Pancreas (tissue), 10 donors: ENCODE measurements at regions not wholly inside any gene's neighbourhood (a gene's known extent, or its start where the extent isn't known, plus 50 kb on each side); places are given as distances from the start of the nearest gene placed in this dataset.
A peak's percentile ranks its signal among the peaks of the same experiment; 100 is the strongest.

Source experiments
- ATAC-seq, 4 donors: fragments of 200-7000 bp; cut with Tn5 transposase; one replicate each; pipeline versions ENCODE4 v1.8.0 to v1.9.1; 2020; ENCODE audit warnings: mild to moderate bottlenecking in 4 of 4, moderate library complexity in 4 of 4
- DNase-seq, 6 donors: peaks; one replicate each; pipeline ENCODE4 v3.0.0-alpha.2; 2020
- FAIRE-seq: peaks from 2 replicates; lab custom pipeline; 2012; peaks lifted over from hg19 to GRCh38; lab: Jason Lieb, UNC
- H3K27ac ChIP-seq, 4 donors: fragments of 200-600 bp; sonication (generic); 1 replicate in 3 of 4; 2 replicates in 1 of 4; pipeline versions ENCODE4 v1.5.0 to v1.8.0; 2020
- H3K27me3 ChIP-seq, 4 donors: fragments of 200-600 bp; one replicate each; pipeline ENCODE4 v1.8.0; 2021
- H3K36me3 ChIP-seq, 3 donors: fragments of 200-600 bp; sonication (generic) in 1 of 3; one replicate each; pipeline versions ENCODE4 v1.5.0 to v1.8.0; 2020 to 2021
- H3K4me1 ChIP-seq, 3 donors: fragments of 200-600 bp; one replicate each; pipeline ENCODE4 v1.8.0; 2021
- H3K4me3 ChIP-seq, 4 donors: fragments of 200-600 bp; sonication (generic) in 2 of 4; one replicate each; pipeline versions ENCODE4 v1.5.0 to v1.8.0; 2020 to 2021
- H3K9me3 ChIP-seq, 4 donors: fragments of 200-600 bp; one replicate each; pipeline ENCODE4 v1.8.0; 2021
- WGBS, 2 donors: extraction: QIAGEN DNeasy Blood & Tissue Kit; methylation state at CpG; one replicate each; pipeline ENCODE4 v1.1.7; 2013; 5-methylcytosine and 5-hydroxymethylcytosine counted together
- intact Hi-C, 3 donors: fragments of 100-400 bp; cut with DNase I; formaldehyde crosslinking; loops; one replicate each; pipeline versions ENCODE4 v1.11.1 to v1.14.2; 2022
- TF ChIP-seq, protein P1 (sequence below), 4 donors: fragments of 200-600 bp; sonication (generic) in 3 of 4; IDR thresholded peaks; one replicate each; pipeline versions ENCODE4 v1.5.0 to v1.8.0; 2021; ENCODE audit warnings: antibody characterized with exemption in 4 of 4
- donor health status: healthy with polysubstance abuse.
- donor health status: DM: no; HTN: no; CAD: no; lungs with moderate emphysema.
- donor health status: DM: no; HTN: no; CAD: no.
- donor health status: control.
- donor health status: control.
- donor health status: Bipolar disorder and iron deficiency.
- donor health status: DM: yes; HTN: yes; CAD: no.
- donor health status: DM: no; HTN: no; CAD: no.
- donor health status: DM: no; HTN: no; CAD: no.
- donor health status: DM: yes; HTN: yes; CAD: no.

DNA sequence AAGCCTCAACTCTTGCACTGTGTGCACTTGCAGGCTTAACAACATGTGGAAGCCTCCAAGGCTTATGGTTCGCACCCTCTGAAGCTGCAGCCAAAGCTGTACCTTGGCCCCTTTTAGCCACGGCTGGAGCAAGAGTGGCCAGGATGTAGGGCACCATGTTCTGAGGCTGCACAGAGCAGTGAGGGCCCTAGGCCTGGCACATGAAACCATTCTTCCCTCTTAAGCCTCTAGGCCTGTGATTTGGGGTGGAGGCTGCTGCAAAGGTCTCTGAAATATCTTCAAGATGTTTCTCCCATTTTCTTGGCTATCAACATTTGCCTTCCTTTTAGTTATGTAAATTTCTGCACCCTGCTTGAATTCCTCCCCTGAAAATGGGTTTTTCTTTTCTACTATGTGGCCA is 161.9 kb upstream of the SPATS2L start:
- DNase-seq (no peak), FAIRE-seq (no peak), ATAC-seq (no peak)
- peaks cover 0 to 5% (median 1%) of the 10 kb centered on the region in 3 donors for H3K4me1 ChIP-seq
- H3K36me3 ChIP-seq: no peaks in the 10 kb centered on the region
- intact Hi-C loops: no loop called here
- H3K9me3 ChIP-seq: no peaks in the 10 kb centered on the region
- WGBS, 2 donors: 95 to 98% methylated on average over 2 of the region's 2 CpGs
- TF ChIP-seq, protein P1, sequence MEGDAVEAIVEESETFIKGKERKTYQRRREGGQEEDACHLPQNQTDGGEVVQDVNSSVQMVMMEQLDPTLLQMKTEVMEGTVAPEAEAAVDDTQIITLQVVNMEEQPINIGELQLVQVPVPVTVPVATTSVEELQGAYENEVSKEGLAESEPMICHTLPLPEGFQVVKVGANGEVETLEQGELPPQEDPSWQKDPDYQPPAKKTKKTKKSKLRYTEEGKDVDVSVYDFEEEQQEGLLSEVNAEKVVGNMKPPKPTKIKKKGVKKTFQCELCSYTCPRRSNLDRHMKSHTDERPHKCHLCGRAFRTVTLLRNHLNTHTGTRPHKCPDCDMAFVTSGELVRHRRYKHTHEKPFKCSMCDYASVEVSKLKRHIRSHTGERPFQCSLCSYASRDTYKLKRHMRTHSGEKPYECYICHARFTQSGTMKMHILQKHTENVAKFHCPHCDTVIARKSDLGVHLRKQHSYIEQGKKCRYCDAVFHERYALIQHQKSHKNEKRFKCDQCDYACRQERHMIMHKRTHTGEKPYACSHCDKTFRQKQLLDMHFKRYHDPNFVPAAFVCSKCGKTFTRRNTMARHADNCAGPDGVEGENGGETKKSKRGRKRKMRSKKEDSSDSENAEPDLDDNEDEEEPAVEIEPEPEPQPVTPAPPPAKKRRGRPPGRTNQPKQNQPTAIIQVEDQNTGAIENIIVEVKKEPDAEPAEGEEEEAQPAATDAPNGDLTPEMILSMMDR (IDR thresholded peaks at IDR 0.05): no peak
- no peaks in the 10 kb centered on the region for H3K27me3 ChIP-seq
- no peak overlapping the region for H3K27ac ChIP-seq
- no peak overlapping the region for H3K4me3 ChIP-seq

DNA sequence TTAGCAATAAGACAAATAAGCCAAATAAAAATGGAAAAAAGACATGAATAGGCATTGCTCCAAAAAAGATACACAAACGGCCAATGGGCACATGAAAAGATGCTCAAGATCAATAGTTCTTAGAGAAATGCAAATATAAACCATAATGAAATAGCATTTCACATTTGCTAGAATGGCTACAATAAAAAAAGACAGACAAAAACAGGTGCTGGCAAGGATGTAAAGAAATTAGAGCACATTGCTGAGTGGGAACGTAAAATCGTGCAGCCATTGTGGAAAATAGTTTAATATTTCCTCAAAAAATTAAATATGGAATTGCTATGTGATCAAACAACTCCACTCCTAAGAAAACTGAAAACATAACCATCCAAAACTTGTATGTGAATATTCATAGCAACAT is 160.0 kb upstream of the SPATS2L start:
- H3K4me3 ChIP-seq: no peak overlapping the region
- ATAC-seq (no peak), DNase-seq (no peak), FAIRE-seq (no peak)
- 71 to 82% methylated on average over 3 of the region's 3 CpGs for WGBS, 2 donors
- H3K9me3 ChIP-seq: no peaks in the 10 kb centered on the region
- TF ChIP-seq, protein P1 (IDR thresholded peaks at IDR 0.05): no peak
- intact Hi-C loops: no loop called here
- H3K27me3 ChIP-seq: no peaks in the 10 kb centered on the region
- H3K27ac ChIP-seq: no peak overlapping the region
- no peaks in the 10 kb centered on the region for H3K36me3 ChIP-seq
- no peaks in the 10 kb centered on the region for H3K4me1 ChIP-seq

DNA sequence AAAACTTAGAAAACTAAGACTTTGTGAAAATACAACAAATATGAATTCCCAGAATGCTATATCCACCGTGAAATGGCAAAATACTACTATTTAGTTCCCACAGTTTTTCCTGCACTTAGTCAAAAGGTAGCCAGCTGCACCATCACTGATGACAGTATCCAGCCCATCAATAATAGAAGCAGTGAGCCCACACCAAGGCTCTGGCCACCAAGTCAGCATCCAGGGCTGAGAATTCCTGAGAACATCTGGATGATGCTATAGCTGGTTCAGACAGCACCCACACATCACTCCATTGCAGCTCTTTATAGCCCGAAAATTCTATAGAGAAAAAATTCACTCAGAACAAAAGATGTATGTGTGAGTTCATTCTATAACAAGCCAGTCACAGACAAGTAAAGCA is 159.1 kb upstream of the SPATS2L start:
- no peak overlapping the region for H3K27ac ChIP-seq
- H3K36me3 ChIP-seq: no peaks in the 10 kb centered on the region
- no peaks in the 10 kb centered on the region for H3K9me3 ChIP-seq
- intact Hi-C loops: no loop called here
- TF ChIP-seq, protein P1 (IDR thresholded peaks at IDR 0.05): no peak
- no peak overlapping the region for H3K4me3 ChIP-seq
- H3K4me1 ChIP-seq: no peaks in the 10 kb centered on the region
- FAIRE-seq: no peak
- DNase-seq: no peak
- 87 to 93% methylated on average over 2 of the region's 2 CpGs for WGBS, 2 donors
- no peak for ATAC-seq
- H3K27me3 ChIP-seq: no peaks in the 10 kb centered on the region

DNA sequence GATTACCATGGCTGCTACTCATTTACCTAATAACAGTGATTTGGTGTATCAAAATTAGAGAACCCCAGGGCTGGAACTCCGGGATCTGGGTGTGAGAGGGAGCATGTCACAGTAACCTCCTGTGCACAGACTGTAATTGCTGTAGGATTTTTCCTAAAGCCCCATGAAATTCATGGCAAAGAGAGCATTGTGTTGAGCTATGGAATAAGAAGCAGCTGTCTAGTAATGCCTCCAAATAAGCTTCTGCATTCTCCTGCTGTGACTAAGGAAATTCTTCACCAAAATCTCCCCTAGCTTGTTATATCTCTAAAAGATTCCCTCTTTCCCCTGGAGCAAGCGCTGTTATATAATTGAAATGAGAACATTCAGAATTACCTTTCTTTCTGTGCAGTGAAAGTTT is 158.1 kb upstream of the SPATS2L start:
- H3K27ac ChIP-seq: no peak overlapping the region
- no peak for ATAC-seq
- 91 to 93% methylated on average over 2 of the region's 2 CpGs for WGBS, 2 donors
- intact Hi-C loops: no loop called here
- H3K4me3 ChIP-seq: no peak overlapping the region
- H3K9me3 ChIP-seq: no peaks in the 10 kb centered on the region
- no peaks in the 10 kb centered on the region for H3K36me3 ChIP-seq
- no peak for FAIRE-seq
- no peaks in the 10 kb centered on the region for H3K4me1 ChIP-seq
- H3K27me3 ChIP-seq: no peaks in the 10 kb centered on the region
- DNase-seq: no peak
- TF ChIP-seq, protein P1 (IDR thresholded peaks at IDR 0.05): no peak

DNA sequence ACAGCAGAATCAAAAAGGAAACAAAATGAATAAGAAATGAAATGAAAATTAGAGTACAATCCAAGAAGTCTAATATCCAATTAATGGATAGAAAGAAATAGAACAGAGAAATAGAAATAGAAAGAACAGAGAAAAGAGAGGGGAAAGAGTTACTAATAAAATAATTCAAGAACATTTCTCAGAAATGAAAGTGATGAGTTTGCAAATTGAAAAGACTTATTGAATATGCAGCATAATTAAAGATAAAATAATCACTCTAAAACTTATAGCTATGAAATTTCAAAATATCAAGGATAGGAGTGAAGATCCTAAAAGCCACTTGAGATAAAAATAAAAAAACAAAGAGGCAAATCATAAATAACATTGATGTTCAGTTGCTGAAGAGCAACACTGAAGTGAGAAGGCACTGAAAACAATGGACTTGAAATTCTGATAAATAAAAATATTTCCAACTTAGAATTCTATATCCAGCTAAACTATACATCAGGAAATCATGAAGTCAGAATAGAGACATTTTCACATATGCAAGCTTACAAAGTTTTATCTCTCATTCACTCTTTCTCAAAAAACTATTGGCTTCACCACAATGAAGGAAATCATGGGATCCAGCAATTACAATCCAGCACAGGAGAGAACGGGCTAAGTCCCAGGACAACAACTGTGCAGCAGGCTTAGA is 155.9 kb upstream of the SPATS2L start:
- no peaks in the 10 kb centered on the region for H3K4me1 ChIP-seq
- WGBS, 2 donors: 91 to 94% methylated on average over 1 of the region's 1 CpG
- TF ChIP-seq, protein P1 (IDR thresholded peaks at IDR 0.05): no peak
- no peaks in the 10 kb centered on the region for H3K9me3 ChIP-seq
- no peaks in the 10 kb centered on the region for H3K36me3 ChIP-seq
- H3K27me3 ChIP-seq: no peaks in the 10 kb centered on the region
- no peak overlapping the region for H3K4me3 ChIP-seq
- ATAC-seq (no peak), DNase-seq (no peak), FAIRE-seq (peak; percentile 57)
- intact Hi-C loops: no loop called here
- H3K27ac ChIP-seq: no peak overlapping the region
